Common myeloid progenitor, CD34-positive (primary cell): ENCODE measurements at regions not wholly inside any gene's neighbourhood (a gene's known extent, or its start where the extent isn't known, plus 50 kb on each side); places are given as distances from the start of the nearest gene placed in this dataset.
A peak's percentile ranks its signal among the peaks of the same experiment; 100 is the strongest.
"Not testable (repeated sequence)": the region's sequence is repeated elsewhere in the genome, so short reads cannot be mapped to it uniquely, and the experiment has no call there.

Experiments
- CTCF ChIA-PET: fragments of 350-600 bp; sonication (Branson Sonifier 250); formaldehyde crosslinking; loops from one replicate; lab custom pipeline; 2021; ENCODE audit warnings: antibody characterized with exemption; lab: Charles Lee
- POLR2A ChIA-PET: fragments of 350-600 bp; sonication (Branson Sonifier 250); formaldehyde crosslinking; loops from one replicate; lab custom pipeline; 2021; ENCODE audit warnings: antibody characterized with exemption; lab: Charles Lee
- DNase-seq, 3 donors: peaks; one replicate each; pipeline versions ENCODE4 v3.0.0 to v3.0.0-alpha.2; 2013
- H3K27ac ChIP-seq, 2 experiments: 1 replicate in 1 of 2; 2 replicates in 1 of 2; pipeline ENCODE4 v1.7.0; 2013; ENCODE audit warnings: inconsistent platforms in 2 of 2, low read length in 2 of 2, mild to moderate bottlenecking in 2 of 2, low read depth in 1 of 2, moderate library complexity in 1 of 2; ENCODE audit not compliant: severe bottlenecking in 2 of 2, insufficient read depth in 1 of 2, poor library complexity in 1 of 2
- H3K27me3 ChIP-seq, 5 experiments: replicated peaks in 2 of 5; 1 replicate in 3 of 5; 2 replicates in 2 of 5; pipeline versions ENCODE4 v1.6.1 to v1.7.0; 2013; ENCODE audit warnings: low read length in 4 of 5, mild to moderate bottlenecking in 2 of 5, moderate library complexity in 2 of 5, inconsistent platforms in 1 of 5; ENCODE audit not compliant: insufficient read depth in 5 of 5, control insufficient read depth in 4 of 5
- H3K36me3 ChIP-seq, 4 experiments: 1 replicate in 2 of 4; 2 replicates in 2 of 4; pipeline versions ENCODE4 v1.6.1 to v1.7.0; 2013; ENCODE audit warnings: low read length in 3 of 4, control low read depth in 1 of 4, mild to moderate bottlenecking in 1 of 4; ENCODE audit not compliant: control insufficient read depth in 4 of 4, insufficient read depth in 4 of 4
- H3K4me1 ChIP-seq, 4 experiments: 1 replicate in 3 of 4; 2 replicates in 1 of 4; pipeline versions ENCODE4 v1.6.1 to v1.7.1; 2013; ENCODE audit warnings: low read length in 3 of 4, mild to moderate bottlenecking in 3 of 4, control low read depth in 1 of 4, inconsistent platforms in 1 of 4, moderate library complexity in 1 of 4; ENCODE audit not compliant: control insufficient read depth in 4 of 4, insufficient read depth in 4 of 4; ENCODE audit errors: control extremely low read depth in 1 of 4
- H3K4me3 ChIP-seq, 7 experiments: 1 replicate in 4 of 7; 2 replicates in 3 of 7; pipeline versions ENCODE4 v1.5.1 to v1.7.0; 2013; ENCODE audit warnings: mild to moderate bottlenecking in 7 of 7, low read length in 6 of 7, moderate library complexity in 6 of 7, inconsistent platforms in 2 of 7, low read depth in 2 of 7, control low read depth in 1 of 7; ENCODE audit not compliant: insufficient read depth in 4 of 7, control insufficient read depth in 1 of 7; ENCODE audit errors: extremely low read depth in 1 of 7
- H3K9me3 ChIP-seq, 5 experiments: 1 replicate in 4 of 5; 2 replicates in 1 of 5; pipeline versions ENCODE4 v1.6.1 to v1.7.1; 2013; ENCODE audit warnings: low read length in 4 of 5, mild to moderate bottlenecking in 2 of 5, inconsistent platforms in 1 of 5, low read depth in 1 of 5, moderate library complexity in 1 of 5; ENCODE audit not compliant: control insufficient read depth in 4 of 5, insufficient read depth in 2 of 5; ENCODE audit errors: control extremely low read depth in 1 of 5
- WGBS: methylation state at CpG from one replicate; pipeline ENCODE4 v1.1.5; 2013; ENCODE audit not compliant: insufficient coverage; 5-methylcytosine and 5-hydroxymethylcytosine counted together

GRCh38 chr2:11077411-11077810 is 77.9 kb upstream of the SLC66A3 start:
- WGBS = 83% methylated on average over 2 of the region's 3 CpGs
- CTCF ChIA-PET = no interaction called here
- Histone ChIP-seq H3K36me3 (no peaks in the 10 kb centered on the region), H3K27ac (no peak overlapping the region), H3K4me1 (no peaks in the 10 kb centered on the region), H3K27me3 (peaks cover 0 to 9% (median under 1%) of the 10 kb centered on the region in 5 experiments), H3K9me3 (peaks cover 0 to 4% (median 0%) of the 10 kb centered on the region in 5 experiments), H3K4me3 (no peak overlapping the region)
- DNase-seq = no peak
- POLR2A ChIA-PET = no interaction called here

DNA sequence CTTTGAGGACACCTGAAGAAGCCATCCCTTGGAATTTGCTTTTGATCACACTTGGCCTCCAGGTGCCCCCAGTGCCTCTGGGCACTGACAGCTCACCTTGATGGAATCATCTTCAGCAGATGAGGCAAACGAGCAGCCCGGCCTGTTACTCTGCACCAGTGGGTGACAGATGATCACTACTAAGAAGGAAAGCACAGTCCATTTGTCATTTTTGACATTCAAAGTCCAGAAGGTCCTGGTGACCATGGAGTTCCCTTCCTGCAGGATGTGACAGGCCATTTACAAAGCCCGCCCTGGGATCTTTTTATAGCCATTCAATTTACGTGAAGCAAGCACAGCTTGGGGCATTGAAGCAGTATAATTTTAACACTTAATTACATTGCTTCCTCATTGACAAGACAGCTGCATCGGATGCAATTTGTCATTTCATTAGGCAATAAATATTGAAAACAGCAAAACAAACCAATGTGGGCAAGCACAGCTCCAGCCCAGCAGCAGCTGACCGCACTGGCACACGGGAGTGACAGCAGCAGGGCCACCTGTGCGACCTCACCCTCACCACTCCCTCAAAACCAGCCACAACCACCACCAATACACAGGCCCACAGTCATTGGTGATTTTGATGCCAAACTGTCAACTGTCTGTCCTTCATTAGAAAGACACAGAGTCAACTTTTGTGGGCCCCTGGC is 76.0 kb upstream of the SLC66A3 start:
- no peak for DNase-seq

DNA sequence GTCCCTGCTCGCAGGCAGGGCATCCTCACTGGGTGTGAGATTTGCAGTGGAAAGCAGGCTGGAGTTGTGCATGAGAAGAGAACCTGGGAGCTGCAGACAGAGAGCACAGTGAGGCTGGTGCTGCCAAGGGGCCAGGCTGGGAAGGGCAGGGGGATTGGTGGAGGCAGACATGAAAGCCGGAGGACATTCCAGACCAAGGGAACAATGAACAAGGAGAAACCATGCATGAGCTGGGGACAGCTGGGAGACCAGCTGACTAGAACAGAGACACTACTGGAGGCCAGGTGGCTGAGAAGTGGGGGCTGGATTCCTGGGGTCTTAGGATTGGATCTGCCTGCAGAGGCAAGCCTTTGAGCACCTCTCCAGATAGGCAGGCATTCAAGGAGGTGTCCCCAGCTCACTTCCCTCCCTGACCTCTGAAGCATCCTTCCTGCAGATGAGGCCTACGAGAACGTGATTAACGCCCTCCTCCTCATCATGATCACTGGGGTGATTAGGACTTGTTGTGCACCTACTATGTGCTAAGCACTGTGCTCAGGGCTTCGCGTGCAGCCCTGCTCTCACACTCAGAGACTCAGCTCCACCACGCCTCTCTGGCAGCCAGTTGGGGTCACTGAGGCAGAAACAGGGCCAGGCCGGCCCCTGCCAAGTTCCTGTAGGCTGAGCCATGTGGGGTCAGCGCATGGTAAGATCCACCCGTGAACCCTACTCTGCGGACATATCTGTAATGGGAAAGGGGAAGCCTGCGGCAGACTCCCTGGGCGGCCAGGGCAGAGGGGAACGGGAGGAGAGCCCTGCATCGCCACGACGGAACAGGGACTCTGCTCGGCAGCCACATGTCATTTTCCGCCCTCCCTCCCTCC is 74.8 kb upstream of the SLC66A3 start:
- H3K36me3 ChIP-seq = no peaks in the 10 kb centered on the region
- no peak overlapping the region for H3K4me3 ChIP-seq
- ChIA-PET CTCF (no interaction called here), POLR2A (no interaction called here)
- H3K27me3 ChIP-seq = no peaks in the 10 kb centered on the region
- no peak overlapping the region for H3K27ac ChIP-seq
- WGBS = 98% methylated on average over 12 of the region's 20 CpGs
- DNase-seq = no peak
- peaks cover 0 to 3% (median 0%) of the 10 kb centered on the region in 5 experiments for H3K9me3 ChIP-seq
- no peaks in the 10 kb centered on the region for H3K4me1 ChIP-seq

More for the DNA sequence above, 76.0 kb upstream of the SLC66A3 start:
- no peaks in the 10 kb centered on the region for H3K27me3 ChIP-seq
- H3K36me3 ChIP-seq = no peaks in the 10 kb centered on the region
- H3K27ac ChIP-seq = no peak overlapping the region
- 89% methylated on average over 6 of the region's 8 CpGs for WGBS
- CTCF ChIA-PET = no interaction called here
- POLR2A ChIA-PET = no interaction called here
- no peaks in the 10 kb centered on the region for H3K4me1 ChIP-seq
- no peak overlapping the region for H3K4me3 ChIP-seq
- peaks cover 0 to 4% (median 0%) of the 10 kb centered on the region in 5 experiments for H3K9me3 ChIP-seq

DNA sequence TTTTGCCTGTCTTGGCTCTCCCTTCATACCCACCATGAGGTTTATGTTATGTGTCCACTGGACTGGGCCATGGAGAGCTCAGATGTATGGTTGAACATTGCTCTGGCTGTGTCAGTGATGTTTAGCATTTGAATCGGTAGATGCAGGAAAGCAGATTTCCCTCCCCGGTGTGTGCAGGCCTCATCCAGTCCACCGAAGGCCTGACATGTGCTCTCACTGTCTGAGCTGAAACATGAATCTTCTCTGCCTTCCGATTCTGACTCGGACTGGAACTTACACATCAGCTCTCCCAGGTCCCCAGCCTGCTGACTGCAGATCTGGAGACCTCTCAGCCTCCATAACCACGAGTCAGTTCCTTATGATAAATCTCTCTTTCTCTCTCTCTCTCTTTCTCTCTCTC is 72.4 kb upstream of the SLC66A3 start:
- CTCF ChIA-PET = no interaction called here
- Histone ChIP-seq H3K4me3 (no peak overlapping the region), H3K27me3 (no peaks in the 10 kb centered on the region), H3K27ac (no peak overlapping the region), H3K36me3 (no peaks in the 10 kb centered on the region), H3K4me1 (no peaks in the 10 kb centered on the region), H3K9me3 (peaks cover 0 to 2% (median 0%) of the 10 kb centered on the region in 5 experiments)
- 94% methylated on average over 5 of the region's 6 CpGs for WGBS
- POLR2A ChIA-PET = no interaction called here
- no peak for DNase-seq

DNA sequence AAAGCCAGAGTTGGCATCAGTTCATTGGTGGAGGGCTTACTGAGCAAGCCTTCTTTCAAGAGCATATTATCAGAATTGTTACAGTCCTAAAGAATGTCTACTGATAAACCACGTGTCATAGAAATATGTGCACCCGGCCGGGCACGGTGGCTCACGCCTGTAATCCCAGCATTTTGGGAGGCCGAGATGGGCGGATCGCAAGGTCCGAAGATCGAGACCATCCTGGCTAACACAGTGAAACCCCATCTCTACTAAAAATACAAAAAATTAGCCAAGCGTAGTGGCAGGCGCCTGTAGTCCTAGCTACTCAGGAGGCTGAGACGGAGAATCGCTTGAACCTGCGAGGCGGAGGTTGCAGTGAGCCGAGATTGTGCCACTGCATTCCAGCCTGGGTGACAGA is 66.4 kb upstream of the SLC66A3 start:
- CTCF ChIA-PET, H3K4me3 ChIP-seq, H3K9me3 ChIP-seq, DNase-seq, H3K27me3 ChIP-seq, POLR2A ChIA-PET, H3K27ac ChIP-seq, H3K4me1 ChIP-seq, H3K36me3 ChIP-seq: not testable (repeated sequence)
- WGBS = 100% methylated on average over 5 of the region's 17 CpGs

DNA sequence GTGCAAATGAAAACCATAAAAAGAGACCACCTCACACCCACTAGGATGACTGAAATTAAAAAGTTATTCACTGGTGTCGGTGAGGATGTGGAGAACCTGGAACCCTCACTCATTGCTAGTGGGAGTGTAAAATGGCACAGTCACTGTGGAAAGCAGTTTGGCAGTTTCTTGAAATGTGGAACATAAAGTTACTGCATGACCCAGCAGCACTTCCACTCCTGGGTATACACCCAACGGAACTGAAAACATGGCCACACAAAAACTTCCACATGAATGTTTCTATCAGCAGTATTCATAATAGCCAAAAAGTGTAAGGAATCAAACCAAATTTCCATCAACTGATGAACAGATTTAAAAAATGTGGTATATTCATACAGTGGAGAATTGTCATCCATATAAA is 65.1 kb upstream of the SLC66A3 start:
- H3K27me3 ChIP-seq = peaks cover 0 to 2% (median 0%) of the 10 kb centered on the region in 5 experiments
- DNase-seq = peak in 2 of 3 donors; percentile 70 to 83
- H3K27ac ChIP-seq = no peak overlapping the region
- no CpG with 5 or more reads among the region's 2 CpGs for WGBS
- CTCF ChIA-PET = no interaction called here
- H3K4me3 ChIP-seq = no peak overlapping the region
- POLR2A ChIA-PET = no interaction called here
- no peaks in the 10 kb centered on the region for H3K9me3 ChIP-seq
- no peaks in the 10 kb centered on the region for H3K4me1 ChIP-seq
- no peaks in the 10 kb centered on the region for H3K36me3 ChIP-seq

DNA sequence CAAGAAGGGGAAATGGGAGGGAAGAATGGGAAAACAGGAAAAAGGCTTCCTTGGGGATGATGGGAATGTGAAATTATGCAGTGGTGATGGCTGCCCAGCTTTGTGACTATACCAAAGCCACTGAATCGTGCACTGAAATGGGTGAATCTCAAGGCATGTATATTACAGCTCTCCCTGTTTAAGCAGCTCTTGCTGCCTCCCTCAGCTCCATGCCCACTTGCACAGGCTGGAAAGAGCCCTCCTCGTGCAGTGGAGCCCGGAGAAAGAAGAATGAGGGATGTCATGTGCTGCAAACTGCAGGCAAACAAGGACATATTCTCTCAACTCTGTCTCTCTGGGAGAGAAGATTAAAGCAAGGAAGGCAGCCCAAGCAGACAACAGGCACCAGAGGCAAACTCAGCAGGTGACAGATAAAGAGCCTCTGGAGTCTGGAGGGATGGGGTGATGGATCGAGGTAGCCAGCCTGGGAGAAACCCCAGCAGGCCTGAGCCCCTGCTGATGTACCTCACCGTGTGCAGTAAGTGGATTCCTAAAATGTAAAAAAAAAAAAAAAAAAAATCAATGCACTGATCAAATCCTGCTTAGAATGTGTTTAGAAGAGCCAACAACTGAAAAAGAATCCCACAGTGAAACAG is 62.4 kb upstream of the SLC66A3 start:
- no peaks in the 10 kb centered on the region for H3K9me3 ChIP-seq
- CTCF ChIA-PET = no interaction called here
- POLR2A ChIA-PET = no interaction called here
- H3K4me1 ChIP-seq = no peaks in the 10 kb centered on the region
- no peaks in the 10 kb centered on the region for H3K36me3 ChIP-seq
- 100% methylated on average over 4 of the region's 5 CpGs for WGBS
- H3K27me3 ChIP-seq = peaks cover 0 to 2% (median 0%) of the 10 kb centered on the region in 5 experiments
- no peak overlapping the region for H3K27ac ChIP-seq
- H3K4me3 ChIP-seq = no peak overlapping the region
- no peak for DNase-seq
